Gastrocnemius medialis (tissue), 4 donors: ENCODE measurements at regions not wholly inside any gene's neighbourhood (a gene's known extent, or its start where the extent isn't known, plus 50 kb on each side); places are given as distances from the start of the nearest gene placed in this dataset.
"Not testable (repeated sequence)": the region's sequence is repeated elsewhere in the genome, so short reads cannot be mapped to it uniquely, and the experiment has no call there.

Experiments
- ATAC-seq, 2 donors: fragments of 150-250 bp; one replicate each; pipeline ENCODE4 v1.9.1; 2016
- DNase-seq, 2 donors: peaks; one replicate each; pipeline ENCODE4 v3.0.0-alpha.2; 2019
- H3K27ac ChIP-seq, 4 donors: fragments of 200-600 bp; sonication (generic); 1 replicate in 1 of 4; 2 replicates in 3 of 4; pipeline ENCODE4 v1.5.1; 2016 to 2018; ENCODE audit warnings: mild to moderate bottlenecking in 2 of 4, moderate library complexity in 1 of 4
- H3K27me3 ChIP-seq, 3 donors: fragments of 200-600 bp; sonication (generic) in 2 of 3; 1 replicate in 1 of 3; 2 replicates in 2 of 3; pipeline versions ENCODE4 v1.5.1 to v1.6.0; 2016 to 2019; ENCODE audit warnings: mild to moderate bottlenecking in 1 of 3, moderate library complexity in 1 of 3
- H3K36me3 ChIP-seq, 2 donors: fragments of 200-600 bp; sonication (generic) in 1 of 2; one replicate each; pipeline ENCODE4 v1.5.1; 2017 to 2018
- H3K4me1 ChIP-seq, 2 donors: fragments of 200-600 bp; sonication (generic) in 1 of 2; one replicate each; pipeline ENCODE4 v1.5.1; 2016 to 2017; ENCODE audit warnings: mild to moderate bottlenecking in 2 of 2
- H3K4me3 ChIP-seq, 4 donors: fragments of 200-600 bp; sonication (generic) in 3 of 4; 1 replicate in 1 of 4; 2 replicates in 3 of 4; pipeline ENCODE4 v1.5.1; 2016 to 2019; ENCODE audit warnings: mild to moderate bottlenecking in 2 of 4
- H3K9me3 ChIP-seq, 3 donors: fragments of 200-600 bp; sonication (generic) in 2 of 3; 1 replicate in 1 of 3; 2 replicates in 2 of 3; pipeline ENCODE4 v1.5.1; 2016 to 2019
- POLR2A ChIP-seq, 2 donors: fragments of 450-650 bp; IDR thresholded peaks; one replicate each; pipeline ENCODE4 v1.6.1; 2017; ENCODE audit warnings: antibody characterized with exemption in 2 of 2, mild to moderate bottlenecking in 2 of 2, moderate library complexity in 2 of 2
- in situ Hi-C, 4 donors: fragments of 200-750 bp; cut with MboI; loops; one replicate each; pipeline versions ENCODE4 v1.15.0 to v1.8.0; 2017; ENCODE audit warnings: low sequenced_read_pairs in 4 of 4
- intact Hi-C: fragments of 100-400 bp; cut with DNase I; formaldehyde crosslinking; loops from one replicate; pipeline ENCODE4 v1.15.1; 2023; ENCODE audit warnings: low total_unique reads
- TF ChIP-seq, protein P1 (sequence below), 5 experiments: fragments of 450-650 bp in 3 of 5; fragments of 200-600 bp in 2 of 5; sonication (generic) in 2 of 5; IDR thresholded peaks in 4 of 5; conservative IDR thresholded peaks in 1 of 5; 1 replicate in 4 of 5; 2 replicates in 1 of 5; pipeline ENCODE4 v1.5.1; 2016 to 2019; ENCODE audit warnings: antibody characterized with exemption in 5 of 5, mild to moderate bottlenecking in 3 of 5, moderate library complexity in 3 of 5

- no peak for ATAC-seq
- DNase-seq: no peak
- no peak for TF ChIP-seq POLR2A (IDR thresholded peaks at IDR 0.05)
- TF ChIP-seq, protein P1, sequence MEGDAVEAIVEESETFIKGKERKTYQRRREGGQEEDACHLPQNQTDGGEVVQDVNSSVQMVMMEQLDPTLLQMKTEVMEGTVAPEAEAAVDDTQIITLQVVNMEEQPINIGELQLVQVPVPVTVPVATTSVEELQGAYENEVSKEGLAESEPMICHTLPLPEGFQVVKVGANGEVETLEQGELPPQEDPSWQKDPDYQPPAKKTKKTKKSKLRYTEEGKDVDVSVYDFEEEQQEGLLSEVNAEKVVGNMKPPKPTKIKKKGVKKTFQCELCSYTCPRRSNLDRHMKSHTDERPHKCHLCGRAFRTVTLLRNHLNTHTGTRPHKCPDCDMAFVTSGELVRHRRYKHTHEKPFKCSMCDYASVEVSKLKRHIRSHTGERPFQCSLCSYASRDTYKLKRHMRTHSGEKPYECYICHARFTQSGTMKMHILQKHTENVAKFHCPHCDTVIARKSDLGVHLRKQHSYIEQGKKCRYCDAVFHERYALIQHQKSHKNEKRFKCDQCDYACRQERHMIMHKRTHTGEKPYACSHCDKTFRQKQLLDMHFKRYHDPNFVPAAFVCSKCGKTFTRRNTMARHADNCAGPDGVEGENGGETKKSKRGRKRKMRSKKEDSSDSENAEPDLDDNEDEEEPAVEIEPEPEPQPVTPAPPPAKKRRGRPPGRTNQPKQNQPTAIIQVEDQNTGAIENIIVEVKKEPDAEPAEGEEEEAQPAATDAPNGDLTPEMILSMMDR (IDR thresholded peaks at IDR 0.05 in 4 of 5, conservative IDR thresholded peaks at IDR 0.05 in 1 of 5): no peak
- no peak overlapping the region for H3K27ac ChIP-seq
- no peaks in the 10 kb centered on the region for H3K27me3 ChIP-seq
- H3K4me1 ChIP-seq: no peaks in the 10 kb centered on the region
- in situ Hi-C loops: no loop called here
- intact Hi-C loops: no loop called here
- H3K36me3 ChIP-seq: no peaks in the 10 kb centered on the region
- H3K4me3 ChIP-seq: no peak overlapping the region
- H3K9me3 ChIP-seq: no peaks in the 10 kb centered on the region
Observed at GRCh38 chrX:127138218-127138617, 318.7 kb downstream of the PRR32 start.

DNA sequence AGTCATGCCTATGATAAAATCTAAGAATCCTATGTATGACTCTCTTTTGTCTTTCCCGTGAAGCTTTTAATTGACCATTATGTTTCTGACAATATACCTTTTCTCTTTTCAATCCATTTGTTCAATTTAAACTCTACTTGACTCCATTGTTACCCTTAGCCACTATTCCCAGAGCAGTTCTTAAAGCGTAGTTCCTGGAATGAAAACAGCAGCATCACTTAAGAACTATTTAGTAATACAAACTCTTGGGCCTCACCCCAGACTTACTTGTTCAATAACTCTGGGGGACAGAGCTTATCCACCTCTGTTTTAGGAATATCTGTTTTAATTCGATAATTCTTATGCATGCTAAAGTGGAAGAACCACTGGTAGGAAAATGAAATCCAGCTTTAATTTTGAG lies 358.4 kb downstream of the PRR32 start:
- Histone ChIP-seq H3K9me3 (no peaks in the 10 kb centered on the region), H3K4me1 (no peaks in the 10 kb centered on the region), H3K27ac (no peak overlapping the region), H3K27me3 (no peaks in the 10 kb centered on the region), H3K36me3 (no peaks in the 10 kb centered on the region), H3K4me3 (no peak overlapping the region)
- in situ Hi-C loops: no loop called here
- ATAC-seq (no peak), DNase-seq (no peak)
- intact Hi-C loops: no loop called here
- TF ChIP-seq POLR2A (IDR thresholded peaks at IDR 0.05): no peak
- TF ChIP-seq, protein P1 (IDR thresholded peaks at IDR 0.05 in 4 of 5, conservative IDR thresholded peaks at IDR 0.05 in 1 of 5): no peak

DNA sequence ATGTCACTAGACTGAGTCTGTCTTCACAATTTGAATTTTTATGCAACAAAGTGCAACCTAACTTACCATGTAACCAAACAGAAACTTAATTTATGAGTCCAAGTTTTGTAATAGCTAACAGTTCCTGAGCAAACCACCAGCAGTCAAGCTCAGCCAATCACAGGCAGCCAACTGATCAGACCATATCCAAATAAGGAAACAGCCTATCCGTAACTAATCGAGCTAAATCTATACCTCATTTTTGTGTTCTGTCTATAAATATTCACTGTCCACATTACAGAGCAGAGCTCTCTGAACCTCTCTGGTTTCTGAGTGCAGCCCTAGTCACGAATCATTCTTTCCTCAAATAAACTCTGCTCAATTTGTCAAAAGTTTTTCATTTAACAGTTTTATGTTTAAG lies 367.6 kb downstream of the PRR32 start:
- H3K27me3 ChIP-seq: no peaks in the 10 kb centered on the region
- H3K4me3 ChIP-seq: no peak overlapping the region

GRCh38 chrX:127190381-127190780 lies 370.9 kb downstream of the PRR32 start:
- Histone ChIP-seq H3K9me3 (no peaks in the 10 kb centered on the region), H3K27ac (no peak overlapping the region), H3K36me3 (no peaks in the 10 kb centered on the region), H3K4me3 (no peak overlapping the region), H3K27me3 (no peaks in the 10 kb centered on the region), H3K4me1 (no peaks in the 10 kb centered on the region)
- ATAC-seq (no peak), DNase-seq (no peak)
- in situ Hi-C loops (no loop called here), intact Hi-C loops (no loop called here)
- TF ChIP-seq, protein P1 (IDR thresholded peaks at IDR 0.05 in 4 of 5, conservative IDR thresholded peaks at IDR 0.05 in 1 of 5): no peak
- TF ChIP-seq POLR2A (IDR thresholded peaks at IDR 0.05): no peak

More for the DNA sequence above, 367.6 kb downstream of the PRR32 start:
- intact Hi-C loops (no loop called here), in situ Hi-C loops (no loop called here)
- DNase-seq (no peak), ATAC-seq (no peak)
- TF ChIP-seq POLR2A (IDR thresholded peaks at IDR 0.05): no peak
- TF ChIP-seq, protein P1 (IDR thresholded peaks at IDR 0.05 in 4 of 5, conservative IDR thresholded peaks at IDR 0.05 in 1 of 5): no peak
- Histone ChIP-seq H3K9me3 (no peaks in the 10 kb centered on the region), H3K4me1 (no peaks in the 10 kb centered on the region), H3K36me3 (no peaks in the 10 kb centered on the region), H3K27ac (no peak overlapping the region)

GRCh38 chrX:127207326-127207725 lies 387.8 kb downstream of the PRR32 start:
- no peaks in the 10 kb centered on the region for H3K4me1 ChIP-seq
- no peak for ATAC-seq
- no peaks in the 10 kb centered on the region for H3K27me3 ChIP-seq
- no peak overlapping the region for H3K27ac ChIP-seq
- H3K36me3 ChIP-seq: no peaks in the 10 kb centered on the region
- in situ Hi-C loops: no loop called here
- no peak overlapping the region for H3K4me3 ChIP-seq
- TF ChIP-seq, protein P1 (IDR thresholded peaks at IDR 0.05 in 4 of 5, conservative IDR thresholded peaks at IDR 0.05 in 1 of 5): no peak
- no peak for TF ChIP-seq POLR2A (IDR thresholded peaks at IDR 0.05)
- no peaks in the 10 kb centered on the region for H3K9me3 ChIP-seq
- no peak for DNase-seq
- intact Hi-C loops: no loop called here

DNA sequence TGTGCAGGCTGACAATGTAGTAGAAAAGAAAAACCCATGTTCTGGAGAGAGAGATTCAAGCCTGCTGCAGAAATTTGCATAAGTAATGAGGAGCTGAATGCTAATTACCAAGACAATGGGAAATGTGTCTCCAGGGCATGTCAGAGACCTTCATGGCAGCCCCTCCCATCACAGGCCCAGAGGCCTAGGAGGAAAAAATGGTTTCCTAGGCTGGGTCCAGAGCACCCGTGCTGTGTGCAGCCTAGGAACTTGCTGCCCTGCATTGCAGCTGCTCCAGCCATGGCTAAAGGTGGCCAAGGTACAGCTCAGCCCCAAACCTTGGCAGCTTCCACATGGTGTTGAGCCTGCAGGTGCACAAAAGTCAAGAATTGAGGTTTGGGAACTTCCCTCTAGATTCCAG lies 402.3 kb downstream of the PRR32 start:
- ATAC-seq, H3K4me1 ChIP-seq, H3K36me3 ChIP-seq, in situ Hi-C loops, DNase-seq, H3K27ac ChIP-seq, H3K4me3 ChIP-seq, H3K9me3 ChIP-seq, intact Hi-C loops, H3K27me3 ChIP-seq: not testable (repeated sequence)
